NT2/D1 (cell line): ENCODE measurements at regions not wholly inside any gene's neighbourhood (a gene's known extent, or its start where the extent isn't known, plus 50 kb on each side); places are given as distances from the start of the nearest gene placed in this dataset.

ENCODE experiments used
- SUZ12 ChIP-seq: IDR thresholded peaks from 2 replicates; pipeline ENCODE4 v1.6.1; 2011; ENCODE audit not compliant: insufficient read length, insufficient read depth; ENCODE audit errors: extremely low read depth
- ZNF274 ChIP-seq: IDR thresholded peaks from 2 replicates; pipeline ENCODE4 v1.6.1; 2011; ENCODE audit warnings: mild to moderate bottlenecking, low read depth, low read length

DNA sequence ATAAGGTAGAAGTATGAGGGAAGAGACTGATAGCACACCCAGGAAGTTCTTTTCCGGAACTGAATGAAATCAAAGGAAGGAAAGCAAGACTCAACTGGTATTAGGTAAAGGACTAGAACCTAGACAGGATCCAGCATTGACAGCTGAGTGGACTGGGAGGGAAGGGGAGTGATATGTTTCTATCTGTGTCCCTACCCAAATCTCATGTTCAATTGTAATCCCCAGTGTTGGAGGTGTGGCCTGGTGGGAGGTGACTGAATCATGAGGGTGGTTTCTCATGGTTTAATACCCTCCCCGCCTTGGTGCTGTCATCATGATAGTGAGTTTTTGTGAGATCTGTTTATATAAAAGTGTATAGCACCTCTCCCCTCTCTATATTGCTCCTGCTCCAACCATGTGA lies 415.9 kb upstream of the KCNMB2 start:
- TF ChIP-seq ZNF274, result no peak
- no peak for TF ChIP-seq SUZ12
